Gastrocnemius medialis (tissue), 4 donors: ENCODE measurements at regions not wholly inside any gene's neighbourhood (a gene's known extent, or its start where the extent isn't known, plus 50 kb on each side); places are given as distances from the start of the nearest gene placed in this dataset.

Experiments
- POLR2A ChIP-seq, 2 donors: fragments of 450-650 bp; IDR thresholded peaks; one replicate each; pipeline ENCODE4 v1.6.1; 2017; ENCODE audit warnings: antibody characterized with exemption in 2 of 2, mild to moderate bottlenecking in 2 of 2, moderate library complexity in 2 of 2
- TF ChIP-seq, protein P1 (sequence below), 5 experiments: fragments of 450-650 bp in 3 of 5; fragments of 200-600 bp in 2 of 5; sonication (generic) in 2 of 5; IDR thresholded peaks in 4 of 5; conservative IDR thresholded peaks in 1 of 5; 1 replicate in 4 of 5; 2 replicates in 1 of 5; pipeline ENCODE4 v1.5.1; 2016 to 2019; ENCODE audit warnings: antibody characterized with exemption in 5 of 5, mild to moderate bottlenecking in 3 of 5, moderate library complexity in 3 of 5

DNA sequence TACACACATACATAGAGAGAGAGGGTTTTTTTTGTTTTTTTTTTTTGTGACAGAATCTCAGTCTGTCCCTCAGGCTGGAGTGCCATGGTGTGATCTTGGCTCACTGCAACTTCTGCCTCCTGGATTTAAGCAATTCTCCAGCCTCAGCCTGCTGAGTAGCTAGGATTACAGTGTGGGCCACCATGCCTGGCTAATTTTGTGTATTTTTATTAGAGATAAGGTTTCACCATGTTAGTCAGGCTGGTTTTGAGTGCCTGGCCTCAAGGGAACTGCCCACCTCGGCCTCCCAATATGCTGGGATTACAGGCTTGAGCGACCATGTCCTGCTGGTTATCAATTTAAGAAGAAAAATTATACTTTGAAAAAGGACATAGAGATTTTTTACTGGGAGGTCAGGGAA is 710.6 kb downstream of the SLC6A15 start:
- TF ChIP-seq, protein P1, sequence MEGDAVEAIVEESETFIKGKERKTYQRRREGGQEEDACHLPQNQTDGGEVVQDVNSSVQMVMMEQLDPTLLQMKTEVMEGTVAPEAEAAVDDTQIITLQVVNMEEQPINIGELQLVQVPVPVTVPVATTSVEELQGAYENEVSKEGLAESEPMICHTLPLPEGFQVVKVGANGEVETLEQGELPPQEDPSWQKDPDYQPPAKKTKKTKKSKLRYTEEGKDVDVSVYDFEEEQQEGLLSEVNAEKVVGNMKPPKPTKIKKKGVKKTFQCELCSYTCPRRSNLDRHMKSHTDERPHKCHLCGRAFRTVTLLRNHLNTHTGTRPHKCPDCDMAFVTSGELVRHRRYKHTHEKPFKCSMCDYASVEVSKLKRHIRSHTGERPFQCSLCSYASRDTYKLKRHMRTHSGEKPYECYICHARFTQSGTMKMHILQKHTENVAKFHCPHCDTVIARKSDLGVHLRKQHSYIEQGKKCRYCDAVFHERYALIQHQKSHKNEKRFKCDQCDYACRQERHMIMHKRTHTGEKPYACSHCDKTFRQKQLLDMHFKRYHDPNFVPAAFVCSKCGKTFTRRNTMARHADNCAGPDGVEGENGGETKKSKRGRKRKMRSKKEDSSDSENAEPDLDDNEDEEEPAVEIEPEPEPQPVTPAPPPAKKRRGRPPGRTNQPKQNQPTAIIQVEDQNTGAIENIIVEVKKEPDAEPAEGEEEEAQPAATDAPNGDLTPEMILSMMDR (IDR thresholded peaks at IDR 0.05 in 4 of 5, conservative IDR thresholded peaks at IDR 0.05 in 1 of 5): no peak
- TF ChIP-seq POLR2A (IDR thresholded peaks at IDR 0.05): no peak
